GM23248 (cell line): ENCODE measurements at regions not wholly inside any gene's neighbourhood (a gene's known extent, or its start where the extent isn't known, plus 50 kb on each side); places are given as distances from the start of the nearest gene placed in this dataset.

Source experiments
- EZH2 ChIP-seq: fragments of 200-600 bp; sonication (generic); IDR thresholded peaks from 2 replicates; pipeline ENCODE4 v1.6.1; 2018; ENCODE audit warnings: antibody characterized with exemption, mild to moderate bottlenecking; ENCODE audit not compliant: insufficient read depth, poor library complexity, severe bottlenecking
- EZH2phosphoT487 ChIP-seq: fragments of 200-600 bp; sonication (generic); IDR thresholded peaks from 2 replicates; pipeline ENCODE4 v1.6.1; 2018; ENCODE audit warnings: antibody characterized with exemption, moderate library complexity, mild to moderate bottlenecking, low read depth; ENCODE audit not compliant: insufficient read depth

- TF ChIP-seq EZH2phosphoT487: no peak
- TF ChIP-seq EZH2: no peak
These were observed 415.2 kb downstream of the GABRB3 start for GRCh38 chr15:26357653-26358052.
